ENCODE measurements at regions not wholly inside any gene's neighbourhood (a gene's known extent, or its start where the extent isn't known, plus 50 kb on each side); places are given as distances from the start of the nearest gene placed in this dataset.

- no peak overlapping the region for H3K27ac Mint-ChIP-seq (ENCODE audit: unreplicated experiment)
- peaks cover 3% of the 10 kb centered on the region for H3K27me3 Mint-ChIP-seq (ENCODE audit: low read depth)
- TF ChIP-seq, protein P1, sequence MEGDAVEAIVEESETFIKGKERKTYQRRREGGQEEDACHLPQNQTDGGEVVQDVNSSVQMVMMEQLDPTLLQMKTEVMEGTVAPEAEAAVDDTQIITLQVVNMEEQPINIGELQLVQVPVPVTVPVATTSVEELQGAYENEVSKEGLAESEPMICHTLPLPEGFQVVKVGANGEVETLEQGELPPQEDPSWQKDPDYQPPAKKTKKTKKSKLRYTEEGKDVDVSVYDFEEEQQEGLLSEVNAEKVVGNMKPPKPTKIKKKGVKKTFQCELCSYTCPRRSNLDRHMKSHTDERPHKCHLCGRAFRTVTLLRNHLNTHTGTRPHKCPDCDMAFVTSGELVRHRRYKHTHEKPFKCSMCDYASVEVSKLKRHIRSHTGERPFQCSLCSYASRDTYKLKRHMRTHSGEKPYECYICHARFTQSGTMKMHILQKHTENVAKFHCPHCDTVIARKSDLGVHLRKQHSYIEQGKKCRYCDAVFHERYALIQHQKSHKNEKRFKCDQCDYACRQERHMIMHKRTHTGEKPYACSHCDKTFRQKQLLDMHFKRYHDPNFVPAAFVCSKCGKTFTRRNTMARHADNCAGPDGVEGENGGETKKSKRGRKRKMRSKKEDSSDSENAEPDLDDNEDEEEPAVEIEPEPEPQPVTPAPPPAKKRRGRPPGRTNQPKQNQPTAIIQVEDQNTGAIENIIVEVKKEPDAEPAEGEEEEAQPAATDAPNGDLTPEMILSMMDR (conservative IDR thresholded peaks at IDR 0.05), result no peak
- no peaks in the 10 kb centered on the region for H3K36me3 Mint-ChIP-seq (ENCODE audit: low read depth)
- peak overlapping the region; percentile 85 for H3K4me3 Mint-ChIP-seq
- DNase-seq (ENCODE audit: low read depth, low spot score), result no peak
- H3K4me1 Mint-ChIP-seq, result peaks cover 29% of the 10 kb centered on the region
- H3K9me3 Mint-ChIP-seq, result no peaks in the 10 kb centered on the region
These were observed 1250.5 kb downstream of the BRD1 start for GRCh38 chr22:48577014-48577690.

DNA sequence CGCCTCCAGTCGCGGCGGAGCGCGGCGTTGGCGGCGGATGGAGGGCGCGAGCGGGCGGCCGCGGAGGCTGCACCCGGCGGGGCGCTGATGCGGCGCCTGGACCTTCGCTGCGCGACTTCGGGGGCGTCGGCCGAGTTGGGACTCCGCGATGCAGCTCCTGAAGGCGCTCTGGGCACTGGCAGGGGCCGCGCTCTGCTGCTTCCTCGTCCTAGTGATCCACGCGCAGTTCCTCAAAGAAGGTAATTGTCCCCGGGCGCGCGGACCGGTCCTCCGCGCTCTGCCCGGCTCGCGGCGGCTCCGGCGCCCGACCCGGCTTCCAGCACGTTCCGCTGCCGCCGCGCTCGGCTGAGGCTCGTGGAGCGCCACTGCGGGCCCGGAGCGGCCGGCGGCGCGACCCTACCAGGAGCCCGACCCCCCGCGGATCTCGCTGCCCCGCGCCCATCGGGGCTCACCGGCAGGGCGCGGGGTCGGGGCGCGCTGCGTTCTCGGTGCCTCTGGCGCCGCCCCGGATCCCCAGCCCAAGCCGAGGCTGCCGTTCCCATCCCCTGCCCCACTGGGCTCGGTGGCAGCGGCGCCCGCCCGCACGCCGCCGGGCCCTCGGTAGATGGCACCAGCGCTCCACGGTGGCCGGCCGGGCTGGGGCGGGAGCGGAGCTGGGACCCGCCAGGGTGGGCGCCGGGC lies 1251.2 kb downstream of the BRD1 start:
- peaks cover 5% of the 10 kb centered on the region for H3K36me3 Mint-ChIP-seq (ENCODE audit: low read depth)
- peaks cover 6% of the 10 kb centered on the region for H3K9me3 Mint-ChIP-seq
- peaks cover 3% of the 10 kb centered on the region for H3K27me3 Mint-ChIP-seq (ENCODE audit: low read depth)
- H3K4me3 Mint-ChIP-seq, result no peak overlapping the region
- peak; percentile 72 for DNase-seq (ENCODE audit: low read depth, low spot score)
- TF ChIP-seq, protein P1 (conservative IDR thresholded peaks at IDR 0.05), result peak; percentile 74
- H3K27ac Mint-ChIP-seq (ENCODE audit: unreplicated experiment), result no peak overlapping the region
- H3K4me1 Mint-ChIP-seq, result peaks cover 29% of the 10 kb centered on the region

GRCh38 chr22:48575618-48576332 lies 1251.9 kb downstream of the BRD1 start:
- DNase-seq (ENCODE audit: low read depth, low spot score), result no peak
- H3K27me3 Mint-ChIP-seq (ENCODE audit: low read depth), result peaks cover 3% of the 10 kb centered on the region
- peaks cover 6% of the 10 kb centered on the region for H3K36me3 Mint-ChIP-seq (ENCODE audit: low read depth)
- peaks cover 7% of the 10 kb centered on the region for H3K9me3 Mint-ChIP-seq
- TF ChIP-seq, protein P1 (conservative IDR thresholded peaks at IDR 0.05), result no peak
- H3K27ac Mint-ChIP-seq (ENCODE audit: unreplicated experiment), result no peak overlapping the region
- no peak overlapping the region for H3K4me3 Mint-ChIP-seq
- peaks cover 29% of the 10 kb centered on the region for H3K4me1 Mint-ChIP-seq

GRCh38 chr22:48574776-48575617 lies 1252.7 kb downstream of the BRD1 start:
- DNase-seq (ENCODE audit: low read depth, low spot score), result peak; percentile 73
- Mint-ChIP-seq H3K9me3 (peaks cover 14% of the 10 kb centered on the region), H3K27ac (ENCODE audit: unreplicated experiment) (peak overlapping the region; percentile 43), H3K27me3 (ENCODE audit: low read depth) (peaks cover 3% of the 10 kb centered on the region), H3K36me3 (ENCODE audit: low read depth) (peaks cover 13% of the 10 kb centered on the region), H3K4me1 (peaks cover 24% of the 10 kb centered on the region), H3K4me3 (peak overlapping the region; percentile 88)
- TF ChIP-seq, protein P1 (conservative IDR thresholded peaks at IDR 0.05), result peak; percentile 70

- DNase-seq (ENCODE audit: low read depth, low spot score), result no peak
- Mint-ChIP-seq H3K4me1 (peaks cover 14% of the 10 kb centered on the region), H3K9me3 (peaks cover 15% of the 10 kb centered on the region), H3K27me3 (ENCODE audit: low read depth) (peaks cover 3% of the 10 kb centered on the region), H3K4me3 (peak overlapping the region; percentile 88), H3K36me3 (ENCODE audit: low read depth) (peaks cover 15% of the 10 kb centered on the region), H3K27ac (ENCODE audit: unreplicated experiment) (no peak overlapping the region)
- TF ChIP-seq, protein P1 (conservative IDR thresholded peaks at IDR 0.05), result no peak
These were observed 1253.9 kb downstream of the BRD1 start for GRCh38 chr22:48573766-48574165.

Measured in neural crest cell (in vitro differentiated cells).